SU-DHL-6 (cell line): ENCODE measurements at regions not wholly inside any gene's neighbourhood (a gene's known extent, or its start where the extent isn't known, plus 50 kb on each side); places are given as distances from the start of the nearest gene placed in this dataset.

ENCODE experiments used
- CTCF ChIP-seq: fragments of 200-600 bp; sonication (generic); IDR thresholded peaks from one replicate; pipeline ENCODE4 v1.5.1; 2017; ENCODE audit warnings: antibody characterized with exemption, mild to moderate bottlenecking, low read length, moderate library complexity; ENCODE audit not compliant: insufficient read depth, poor library complexity, severe bottlenecking
- EZH2phosphoT487 ChIP-seq: fragments of 200-600 bp; sonication (generic), shearing (Covaris generic); conservative IDR thresholded peaks from 2 replicates; pipeline ENCODE4 v1.6.1; 2018; ENCODE audit warnings: mild to moderate bottlenecking, antibody characterized with exemption, low read length, moderate library complexity, mixed read lengths

DNA sequence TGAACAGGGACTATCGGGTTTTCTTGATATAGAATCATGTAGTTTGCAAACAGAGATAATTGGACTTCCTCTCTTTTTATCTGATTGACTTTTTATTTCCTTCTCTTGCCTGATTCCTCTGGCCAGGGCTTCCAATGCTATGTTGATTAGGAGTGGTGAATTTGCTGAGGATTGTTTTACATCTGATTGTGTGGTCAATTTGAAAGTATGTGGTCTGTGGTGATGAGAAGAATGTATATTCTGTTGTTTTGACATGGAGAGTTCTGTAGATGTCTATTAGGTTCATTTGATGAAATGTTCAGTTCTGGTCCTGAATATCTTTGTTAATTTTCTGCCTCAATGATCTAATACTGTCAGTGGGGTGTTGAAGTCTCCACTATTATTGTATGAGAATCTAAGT is 713.2 kb upstream of the CCDC179 start:
- TF ChIP-seq CTCF (no peak), EZH2phosphoT487 (no peak)
